IPS DF 6.9 (cell line): ENCODE measurements at regions not wholly inside any gene's neighbourhood (a gene's known extent, or its start where the extent isn't known, plus 50 kb on each side); places are given as distances from the start of the nearest gene placed in this dataset.
"Not testable (repeated sequence)": the region's sequence is repeated elsewhere in the genome, so short reads cannot be mapped to it uniquely, and the experiment has no call there.

Experiments used
- DNase-seq: peaks from one replicate; pipeline ENCODE4 v3.0.0-alpha.2; 2013; ENCODE audit warnings: low read depth, low spot score
- H3K27ac ChIP-seq: one replicate; pipeline ENCODE4 v1.5.1; 2013; ENCODE audit warnings: low read length, control low read depth
- H3K27me3 ChIP-seq: 2 replicates; pipeline ENCODE4 v1.6.1; 2013; ENCODE audit warnings: mild to moderate bottlenecking, low read length; ENCODE audit not compliant: control insufficient read depth, insufficient read depth
- H3K36me3 ChIP-seq: 2 replicates; pipeline ENCODE4 v1.6.1; 2013; ENCODE audit warnings: low read length; ENCODE audit not compliant: control insufficient read depth, insufficient read depth
- H3K4me1 ChIP-seq: 2 replicates; pipeline ENCODE4 v1.6.1; 2013; ENCODE audit warnings: low read length; ENCODE audit not compliant: control insufficient read depth, insufficient read depth
- H3K4me3 ChIP-seq: 2 replicates; pipeline ENCODE4 v1.5.1; 2013; ENCODE audit warnings: mild to moderate bottlenecking, low read length
- H3K9me3 ChIP-seq: 2 replicates; pipeline ENCODE4 v1.6.1; 2013; ENCODE audit warnings: low read length, inconsistent platforms; ENCODE audit not compliant: control insufficient read depth, insufficient read depth
- WGBS: extraction: QIAGEN DNeasy Blood & Tissue Kit; methylation state at CpG from one replicate; pipeline ENCODE4 v1.1.7; 2013; ENCODE audit warnings: mixed read lengths, missing lambda C conversion rate; ENCODE audit not compliant: insufficient read length, insufficient coverage; 5-methylcytosine and 5-hydroxymethylcytosine counted together

DNA sequence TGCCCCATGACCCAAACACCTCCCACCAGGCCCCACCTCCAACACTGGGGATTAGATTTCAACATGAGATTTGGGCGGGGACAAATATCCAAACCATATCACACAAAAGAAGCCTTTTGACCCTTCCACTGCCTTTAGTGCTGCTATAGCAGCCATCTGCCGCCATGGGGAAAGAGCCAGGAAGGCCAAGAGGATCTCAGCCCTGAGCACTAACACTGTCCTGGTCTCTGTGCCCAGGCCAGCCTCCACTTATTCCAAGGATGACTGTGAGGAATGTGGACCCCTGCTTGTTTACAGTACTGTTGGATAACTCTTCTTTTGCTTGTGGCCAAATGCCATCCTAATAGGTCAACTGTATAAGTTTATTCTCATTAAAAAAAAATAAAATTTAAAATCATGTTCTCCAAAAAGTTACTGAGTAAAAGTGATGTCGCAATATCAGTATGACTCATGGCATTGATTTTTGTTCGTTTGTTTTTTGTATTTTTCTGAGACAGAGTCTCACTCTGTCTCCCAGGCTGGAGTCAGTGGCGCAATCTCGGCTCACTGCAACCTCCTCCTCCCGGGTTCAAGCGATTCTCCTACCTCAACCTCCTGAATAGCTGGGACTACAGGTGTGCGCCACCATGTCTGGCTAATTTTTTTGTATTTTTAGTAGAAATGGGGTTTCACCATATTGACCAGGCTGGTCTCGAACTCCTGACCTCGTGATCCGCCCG, 166.4 kb downstream of the NDUFA12 start:
- no CpG with 5 or more reads among the region's 13 CpGs for WGBS
- H3K9me3 ChIP-seq, H3K27me3 ChIP-seq, H3K4me1 ChIP-seq, H3K4me3 ChIP-seq, H3K27ac ChIP-seq, DNase-seq, H3K36me3 ChIP-seq: not testable (repeated sequence)

DNA sequence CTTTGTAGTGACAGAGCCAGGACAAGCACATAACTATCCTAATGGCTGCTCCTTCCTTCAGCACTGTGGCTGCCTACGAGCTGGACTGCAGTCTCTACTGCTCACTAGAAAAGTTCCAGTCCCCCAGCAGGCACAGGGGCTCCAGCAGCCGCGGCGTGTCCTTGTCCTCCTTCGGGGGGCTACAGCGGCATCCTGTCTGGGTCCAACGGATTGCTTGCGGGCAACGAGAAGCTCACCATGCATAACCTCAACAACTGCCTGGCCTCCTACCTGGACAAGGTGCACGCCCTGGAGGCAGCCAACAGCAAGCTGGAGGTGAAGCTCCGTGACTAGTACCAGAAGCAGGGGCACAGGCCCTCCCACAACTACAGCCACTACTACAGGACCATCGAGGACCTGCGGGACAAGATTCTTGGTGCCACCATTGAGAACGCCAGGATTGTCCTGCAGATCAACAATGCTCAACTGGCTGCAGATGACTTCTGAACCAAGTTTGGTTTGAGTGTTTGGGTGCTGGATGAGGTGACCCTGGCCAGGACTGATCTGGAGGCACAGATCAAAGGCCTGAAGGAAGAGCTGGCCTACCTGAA, 169.4 kb downstream of the NDUFA12 start:
- no CpG with 5 or more reads among the region's 14 CpGs for WGBS
- Histone ChIP-seq H3K4me3 (no peak overlapping the region), H3K36me3 (no peaks in the 10 kb centered on the region), H3K27me3 (no peaks in the 10 kb centered on the region), H3K4me1 (no peaks in the 10 kb centered on the region), H3K27ac (no peak overlapping the region), H3K9me3 (no peaks in the 10 kb centered on the region)
- no peak for DNase-seq

DNA sequence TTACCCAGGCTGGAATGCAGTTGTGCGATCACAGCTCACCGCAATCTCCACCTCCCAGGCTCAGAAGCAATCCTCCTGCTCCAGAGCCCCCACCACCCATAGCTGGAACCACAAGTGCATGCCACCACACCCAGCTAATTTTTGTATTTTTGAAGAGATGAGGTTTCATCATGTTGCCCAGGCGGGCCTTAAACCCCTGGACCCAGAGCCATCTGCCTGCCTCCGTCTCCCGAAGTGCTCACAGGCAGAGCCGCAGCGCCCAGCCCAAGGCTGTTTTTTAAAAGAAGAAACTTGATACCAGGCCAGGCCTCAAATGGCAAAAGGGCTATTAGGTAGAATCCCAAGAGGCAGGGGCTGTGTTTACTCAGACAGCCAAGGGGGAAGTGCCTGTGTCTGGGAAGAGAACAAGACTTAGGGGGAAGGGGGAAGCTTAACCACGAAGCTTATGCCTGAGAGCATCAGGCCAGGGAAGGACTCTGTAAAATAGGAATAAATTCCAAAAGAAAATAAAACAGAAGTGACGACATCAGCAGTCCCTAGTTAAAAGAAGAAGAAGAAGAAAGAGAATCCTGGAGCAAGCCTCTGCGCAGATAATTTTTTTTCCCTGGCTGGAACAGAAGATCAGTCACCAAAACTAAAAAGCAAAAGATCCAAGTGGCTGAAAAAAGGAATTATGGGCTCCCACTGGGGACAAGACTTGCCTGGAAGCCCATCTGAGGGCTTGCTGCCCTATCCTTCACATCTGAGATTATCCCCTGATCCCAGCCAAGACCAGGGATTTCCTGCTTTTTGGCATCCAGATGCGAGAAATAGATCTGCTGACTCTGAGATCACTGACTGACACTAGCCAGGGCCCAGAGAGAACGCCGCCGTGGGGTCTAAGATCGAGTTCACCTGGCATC, 170.5 kb downstream of the NDUFA12 start:
- H3K27me3 ChIP-seq = no peaks in the 10 kb centered on the region
- no CpG with 5 or more reads among the region's 15 CpGs for WGBS
- DNase-seq = peak; percentile 45
- no peaks in the 10 kb centered on the region for H3K4me1 ChIP-seq
- H3K27ac ChIP-seq = no peak overlapping the region
- H3K9me3 ChIP-seq = no peaks in the 10 kb centered on the region; the same call in 1 of the 2 replicates
- H3K4me3 ChIP-seq = no peak overlapping the region
- H3K36me3 ChIP-seq = no peaks in the 10 kb centered on the region

DNA sequence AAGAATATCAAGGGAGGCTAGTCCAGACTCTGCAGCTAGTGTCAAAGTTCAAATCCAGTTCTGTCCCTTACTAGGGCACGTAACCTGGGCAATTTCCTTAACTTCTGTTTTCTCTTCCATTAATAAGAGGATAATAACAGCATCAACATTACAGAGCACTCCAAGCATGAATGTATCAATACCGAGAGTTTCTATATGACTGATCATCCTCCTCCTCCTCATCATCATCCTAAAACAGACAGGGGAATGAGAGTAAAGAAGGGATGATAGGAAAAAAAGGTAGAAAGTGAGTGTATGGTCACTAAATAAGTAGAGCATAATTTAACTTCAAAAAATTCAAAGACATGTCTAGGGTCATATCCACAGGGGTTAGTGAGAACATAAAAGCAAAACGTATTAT, 171.4 kb downstream of the NDUFA12 start:
- Histone ChIP-seq H3K36me3 (no peaks in the 10 kb centered on the region), H3K4me1 (no peaks in the 10 kb centered on the region), H3K4me3 (no peak overlapping the region), H3K9me3 (no peaks in the 10 kb centered on the region; the same call in 1 of the 2 replicates), H3K27me3 (no peaks in the 10 kb centered on the region), H3K27ac (no peak overlapping the region)
- no CpG with 5 or more reads among the region's 3 CpGs for WGBS
- no peak for DNase-seq

DNA sequence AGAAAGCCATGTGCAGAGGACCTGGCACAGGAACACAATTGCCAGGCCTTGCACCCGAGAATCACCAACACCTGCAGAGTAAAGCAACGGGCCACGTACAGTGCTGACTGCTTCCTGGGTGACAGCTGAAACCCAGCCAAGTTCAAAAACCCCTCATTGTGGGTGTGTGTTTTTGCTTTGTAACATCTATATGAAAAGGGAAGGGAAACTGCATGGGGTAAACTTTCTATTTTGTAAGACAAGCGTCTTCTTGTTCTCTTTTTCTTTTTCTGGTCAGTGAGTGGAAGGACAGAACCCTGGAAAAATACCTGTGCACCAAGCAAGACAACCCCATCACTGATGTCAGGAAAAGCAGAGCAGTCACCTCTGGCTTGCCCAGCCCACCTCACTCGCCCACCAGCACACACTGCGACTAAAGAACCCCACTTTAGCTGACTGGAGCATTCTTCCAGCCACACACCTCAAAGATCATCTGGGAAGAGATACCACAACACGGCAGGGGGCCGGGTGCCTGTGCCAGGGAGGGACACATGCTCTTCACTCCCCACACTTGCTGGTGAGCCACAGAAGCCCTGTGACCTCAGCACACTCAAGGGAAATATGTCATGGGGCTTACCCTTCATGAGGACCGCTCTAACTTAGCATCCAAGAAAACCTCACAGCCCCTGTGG, 172.3 kb downstream of the NDUFA12 start:
- H3K27me3 ChIP-seq = no peaks in the 10 kb centered on the region
- DNase-seq = no peak
- no peak overlapping the region for H3K4me3 ChIP-seq
- H3K4me1 ChIP-seq = no peaks in the 10 kb centered on the region
- H3K36me3 ChIP-seq = no peaks in the 10 kb centered on the region
- no peaks in the 10 kb centered on the region; the same call in 1 of the 2 replicates for H3K9me3 ChIP-seq
- H3K27ac ChIP-seq = no peak overlapping the region
- no CpG with 5 or more reads among the region's 9 CpGs for WGBS

DNA sequence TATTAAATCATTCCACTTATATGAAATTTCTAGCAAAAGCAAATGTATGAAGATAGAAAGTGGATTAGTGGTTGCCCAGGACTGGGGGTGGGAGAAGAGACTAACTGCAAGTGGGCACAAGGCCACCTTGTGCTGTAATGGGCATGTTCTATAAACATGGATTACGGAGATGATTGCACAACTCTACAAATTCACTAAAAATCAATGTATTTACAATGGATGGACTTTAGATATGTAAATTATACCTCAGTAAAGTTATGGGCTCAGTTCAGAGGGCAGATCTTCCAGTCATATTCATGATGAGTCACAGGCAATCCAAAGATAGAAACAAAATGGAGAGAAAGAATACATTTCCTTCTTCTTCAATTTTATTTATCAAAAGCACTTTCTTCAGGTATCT, 173.9 kb downstream of the NDUFA12 start:
- no CpG with 5 or more reads among the region's 1 CpG for WGBS
- Histone ChIP-seq H3K4me3 (no peak overlapping the region), H3K36me3 (no peaks in the 10 kb centered on the region), H3K9me3 (no peaks in the 10 kb centered on the region; the same call in 1 of the 2 replicates), H3K4me1 (no peaks in the 10 kb centered on the region), H3K27me3 (no peaks in the 10 kb centered on the region), H3K27ac (no peak overlapping the region)
- DNase-seq = no peak

DNA sequence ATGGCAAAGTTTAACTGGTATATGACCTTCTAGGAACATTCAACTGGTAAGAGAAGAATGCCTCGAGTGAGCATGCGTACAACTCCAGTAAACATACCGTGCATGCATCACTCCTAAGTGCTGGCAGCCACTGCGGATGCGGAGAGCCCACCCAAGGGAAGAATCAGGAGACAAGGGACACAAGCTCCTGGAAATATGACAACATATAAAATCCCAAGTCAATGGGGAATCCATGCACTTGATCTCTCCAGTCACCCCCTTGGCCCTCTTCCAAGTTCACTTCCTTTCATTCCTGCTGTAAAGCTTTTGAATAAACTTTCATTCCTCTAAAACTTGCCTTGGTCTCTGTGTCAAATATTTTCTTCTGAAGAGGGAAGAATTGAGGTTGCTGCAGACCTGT, 168.7 kb upstream of the TMCC3 start:
- DNase-seq = no peak
- WGBS = no CpG with 5 or more reads among the region's 5 CpGs
- H3K27ac ChIP-seq = no peak overlapping the region
- H3K4me3 ChIP-seq = no peak overlapping the region
- no peaks in the 10 kb centered on the region for H3K36me3 ChIP-seq
- no peaks in the 10 kb centered on the region for H3K9me3 ChIP-seq
- no peaks in the 10 kb centered on the region for H3K27me3 ChIP-seq
- 0 out of 2 replicates have a peak, but pooled peaks cover 1% of the 10 kb centered on the region for H3K4me1 ChIP-seq

DNA sequence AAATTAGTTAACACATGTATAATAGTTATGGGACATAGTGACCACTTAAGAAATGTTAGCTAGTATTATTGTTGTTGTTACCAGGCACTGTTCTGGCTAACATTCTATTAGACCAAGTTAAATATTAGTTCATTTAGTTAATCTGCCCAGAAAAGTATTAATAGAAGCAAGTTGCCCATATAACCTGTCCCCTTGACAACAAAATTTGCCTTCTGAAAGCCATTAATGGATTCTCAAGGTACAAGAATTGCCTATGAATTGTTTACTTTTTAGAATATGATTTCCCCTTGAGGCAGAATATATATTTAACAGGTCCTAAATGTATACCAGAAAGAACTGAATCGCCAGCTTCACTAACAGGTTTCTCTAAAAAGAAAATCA, 167.3 kb upstream of the TMCC3 start:
- no peak for DNase-seq
- Histone ChIP-seq H3K4me3 (no peak overlapping the region), H3K27me3 (no peaks in the 10 kb centered on the region), H3K9me3 (no peaks in the 10 kb centered on the region), H3K4me1 (0 out of 2 replicates have a peak, but pooled peaks cover 1% of the 10 kb centered on the region), H3K27ac (no peak overlapping the region), H3K36me3 (no peaks in the 10 kb centered on the region)
- no CpG with 5 or more reads among the region's 1 CpG for WGBS

DNA sequence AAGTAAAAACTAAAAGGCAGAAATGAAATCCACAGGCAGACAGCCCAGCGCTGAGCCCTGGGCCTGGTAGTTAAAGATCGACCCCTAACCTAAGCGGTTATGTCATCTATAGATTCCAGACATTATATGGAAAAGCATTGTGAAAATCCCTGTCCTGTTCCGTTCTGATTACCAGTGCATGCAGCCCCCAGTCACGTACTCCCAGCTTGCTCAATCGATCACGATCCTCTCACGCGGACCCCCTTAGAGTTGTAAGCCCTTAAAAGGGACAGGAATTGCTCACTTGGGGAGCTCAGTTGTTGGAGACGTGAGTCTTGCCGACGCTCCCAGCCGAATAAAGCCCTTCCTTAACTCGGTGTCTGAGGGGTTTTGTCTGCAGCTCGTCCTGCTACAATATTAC, 166.8 kb upstream of the TMCC3 start:
- not testable (repeated sequence) for H3K4me1 ChIP-seq, DNase-seq

DNA sequence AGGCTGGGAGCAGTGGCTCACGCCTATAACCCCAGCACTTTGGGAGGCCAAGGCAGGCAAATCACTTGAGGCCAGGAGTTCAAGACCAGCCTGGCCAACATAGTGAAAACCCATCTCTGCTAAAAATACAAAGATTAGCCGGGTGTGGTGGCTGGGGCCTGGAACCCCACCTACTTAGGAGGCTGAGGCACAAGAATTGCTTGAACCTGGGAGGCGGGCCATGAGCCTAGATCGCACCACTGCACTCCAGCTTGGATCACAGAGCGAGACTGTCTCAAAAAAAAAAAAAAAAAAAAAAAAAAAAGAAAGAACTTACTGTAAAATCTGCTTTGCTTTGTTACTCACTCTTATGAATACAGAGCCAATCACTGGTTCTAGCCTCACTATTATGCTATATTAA, 166.4 kb upstream of the TMCC3 start:
- not testable (repeated sequence) for H3K27ac ChIP-seq, DNase-seq, H3K4me3 ChIP-seq, H3K36me3 ChIP-seq, H3K27me3 ChIP-seq, H3K9me3 ChIP-seq, H3K4me1 ChIP-seq
- no CpG with 5 or more reads among the region's 5 CpGs for WGBS

More for the DNA sequence above, 166.8 kb upstream of the TMCC3 start:
- H3K9me3 ChIP-seq, H3K27ac ChIP-seq, H3K4me3 ChIP-seq, H3K36me3 ChIP-seq, H3K27me3 ChIP-seq: not testable (repeated sequence)
- no CpG with 5 or more reads among the region's 15 CpGs for WGBS
